K562 (cell line): ENCODE measurements at regions not wholly inside any gene's neighbourhood (a gene's known extent, or its start where the extent isn't known, plus 50 kb on each side); places are given as distances from the start of the nearest gene placed in this dataset.

Source experiments
- ATAC-seq: fragments of 200-7000 bp; cut with Tn5 transposase; 3 replicates; pipeline ENCODE4 v1.9.1; 2020; ENCODE audit warnings: moderate library complexity
- BruUV-seq: library from RNA; stranded (reverse); fragments of 400-500 nt; replicated peaks from 2 replicates; lab custom pipeline; 2021; lab: Mats Ljungman, UMichigan
- CTCF ChIA-PET: fragments of 300-600 bp; formaldehyde crosslinking; extraction: SDS; loops from one replicate; lab custom pipeline; 2021; ENCODE audit warnings: low intra/inter-chr PET ratio; lab: Yijun Ruan, JAX
- POLR2A ChIA-PET: fragments of 300-600, 350-650 bp; sonication (Branson Sonifier 250); formaldehyde crosslinking; extraction: SDS; loops from one replicate; lab custom pipeline; 2021; ENCODE audit warnings: antibody characterized with exemption, inconsistent platforms; lab: Yijun Ruan, JAX
- DNase-seq, 4 experiments: peaks; one replicate each; pipeline versions ENCODE4 v3.0.0 to v3.0.0-alpha.2; 2011 to 2018; ENCODE audit warnings: low spot score in 3 of 4, mixed read lengths in 3 of 4; ENCODE audit errors: extremely low read depth in 1 of 4
- FAIRE-seq: peaks from 2 replicates; lab custom pipeline; 2011; peaks lifted over from hg19 to GRCh38; lab: Jason Lieb, UNC
- H2AFZ ChIP-seq: 2 replicates; pipeline ENCODE4 v1.6.0; 2011; ENCODE audit warnings: low read depth, low read length, control low read depth, inconsistent platforms
- H3K27ac ChIP-seq: fragments of 200-600 bp; 3 replicates; pipeline ENCODE4 v1.8.0; 2011; ENCODE audit warnings: low read depth, mild to moderate bottlenecking, control low read depth, inconsistent platforms, low read length, moderate library complexity, mixed read lengths; ENCODE audit errors: extremely low read depth
- H3K27me3 ChIP-seq, 2 experiments: fragments of 300-600 bp in 1 of 2; 2 replicates in 1 of 2; 3 replicates in 1 of 2; pipeline versions ENCODE4 v1.6.0 to v1.8.0; 2011; ENCODE audit warnings: inconsistent platforms in 2 of 2, low read length in 2 of 2, mild to moderate bottlenecking in 1 of 2, mixed read lengths in 1 of 2, moderate library complexity in 1 of 2; ENCODE audit not compliant: control insufficient read depth in 2 of 2, insufficient read depth in 2 of 2
- H3K36me3 ChIP-seq: fragments of 300-600 bp; 3 replicates; pipeline ENCODE4 v1.8.0; 2011; ENCODE audit warnings: mild to moderate bottlenecking, low read length, inconsistent platforms; ENCODE audit not compliant: control insufficient read depth, insufficient read depth
- H3K4me1 ChIP-seq, 2 experiments: fragments of 200-600 bp in 1 of 2; replicated peaks in 1 of 2; 2 replicates in 1 of 2; 3 replicates in 1 of 2; pipeline versions ENCODE4 v1.5.1 to v1.8.0; 2011; ENCODE audit warnings: inconsistent platforms in 2 of 2, low read length in 2 of 2, mild to moderate bottlenecking in 1 of 2, mixed read lengths in 1 of 2, moderate library complexity in 1 of 2; ENCODE audit not compliant: control insufficient read depth in 2 of 2, insufficient read depth in 2 of 2
- H3K4me2 ChIP-seq: 2 replicates; pipeline ENCODE4 v1.6.1; 2011; ENCODE audit warnings: low read length, control low read depth, inconsistent platforms, mixed read lengths; ENCODE audit not compliant: insufficient read depth
- H3K4me3 ChIP-seq: fragments of 200-600 bp; sonication (generic), shearing (Covaris generic); 2 replicates; pipeline ENCODE4 v1.5.1; 2016; ENCODE audit warnings: control low read depth, inconsistent platforms
- H3K79me2 ChIP-seq: fragments of 200-600 bp; 3 replicates; pipeline ENCODE4 v1.8.0; 2011; ENCODE audit warnings: low read length, inconsistent platforms; ENCODE audit not compliant: control insufficient read depth, insufficient read depth
- H3K9ac ChIP-seq, 2 experiments: 2 replicates each; pipeline versions ENCODE4 v1.6.0 to v1.6.1; 2011; ENCODE audit warnings: low read depth in 2 of 2, low read length in 2 of 2, control low read depth in 1 of 2, inconsistent platforms in 1 of 2, mild to moderate bottlenecking in 1 of 2, mixed read lengths in 1 of 2; ENCODE audit not compliant: insufficient read depth in 1 of 2
- H3K9me1 ChIP-seq: one replicate; pipeline ENCODE4 v1.6.0; 2011; ENCODE audit warnings: inconsistent platforms, mild to moderate bottlenecking, low read length, moderate library complexity; ENCODE audit not compliant: control insufficient read depth, insufficient read depth
- H3K9me3 ChIP-seq: replicated peaks from 2 replicates; pipeline ENCODE4 v1.5.1; 2011; ENCODE audit warnings: low read depth, low read length, inconsistent platforms; ENCODE audit not compliant: control insufficient read depth, insufficient read depth
- H4K20me1 ChIP-seq: replicated peaks from 2 replicates; pipeline ENCODE4 v1.6.1; 2011; ENCODE audit warnings: low read length, inconsistent platforms, mixed read lengths; ENCODE audit not compliant: control insufficient read depth, insufficient read depth
- ATF4 ChIP-seq: fragments of 450-650 bp; formaldehyde crosslinking; IDR thresholded peaks from 2 replicates; pipeline ENCODE4 v1.4.0; 2022; ENCODE audit warnings: mild to moderate bottlenecking, moderate library complexity
- BCOR ChIP-seq: fragments of 450-650 bp; IDR thresholded peaks from 2 replicates; pipeline ENCODE4 v1.6.1; 2016
- FOXA1 ChIP-seq: fragments of 450-650 bp; IDR thresholded peaks from 2 replicates; pipeline ENCODE4 v1.6.1; 2016; ENCODE audit warnings: mild to moderate bottlenecking, borderline replicate concordance
- HIVEP1 ChIP-seq: fragments of 250-450 bp; sonication (Bioruptor Pico); IDR thresholded peaks from 2 replicates; pipeline ENCODE4 v1.4.0; 2020; ENCODE audit warnings: mild to moderate bottlenecking
- WHSC1 ChIP-seq: IDR thresholded peaks from one replicate; pipeline ENCODE4 v1.6.1; 2012; ENCODE audit warnings: low read length, control low read depth, inconsistent platforms
- YY1 ChIP-seq, 3 experiments: IDR thresholded peaks; 2 replicates each; pipeline ENCODE4 v1.6.1; 2011; ENCODE audit warnings: low read length in 2 of 3, mild to moderate bottlenecking in 2 of 3, moderate library complexity in 2 of 3, borderline replicate concordance in 1 of 3, control low read depth in 1 of 3, low read depth in 1 of 3; ENCODE audit not compliant: insufficient read depth in 3 of 3, insufficient replicate concordance in 2 of 3, control insufficient read depth in 1 of 3, insufficient read length in 1 of 3; ENCODE audit errors: extremely low read depth in 1 of 3
- ZNF511 ChIP-seq: sonication (generic); formaldehyde crosslinking; IDR thresholded peaks from 2 replicates; pipeline ENCODE4 v1.8.0; 2022; ENCODE audit warnings: mild to moderate bottlenecking, missing genetic modification reagents
- WGBS: fragments of 100-300 bp; shearing (Covaris generic); methylation state at CpG from one replicate; pipeline ENCODE4 v1.1.6; 2016; ENCODE audit warnings: low coverage, mixed read lengths; ENCODE audit not compliant: insufficient coverage; ENCODE audit errors: missing lambda C conversion rate; 5-methylcytosine and 5-hydroxymethylcytosine counted together
- in situ Hi-C: fragments of 300-500 bp; cut with MboI; formaldehyde crosslinking; loops from 4 replicates; pipeline ENCODE4 v1.15.0; 2018; ENCODE audit warnings: inconsistent platforms, mixed read lengths
- intact Hi-C: fragments of 100-400 bp; cut with micrococcal nuclease; formaldehyde crosslinking; loops from 2 replicates; pipeline ENCODE4 v1.14.2; 2022
- TF ChIP-seq, protein P1 (sequence below): sonication (generic); IDR thresholded peaks from 2 replicates; pipeline ENCODE4 v1.6.1; 2016
- TF ChIP-seq, protein P2 (sequence below): fragments of 450-650 bp; conservative IDR thresholded peaks from 2 replicates; pipeline ENCODE4 v1.6.1; 2016; ENCODE audit warnings: missing genetic modification characterization, low read depth, mild to moderate bottlenecking, missing compliant biosample characterization, moderate library complexity
- TF ChIP-seq, protein P3 (sequence below): sonication (generic); formaldehyde crosslinking; IDR thresholded peaks from 2 replicates; pipeline ENCODE4 v1.8.0; 2023; ENCODE audit warnings: mild to moderate bottlenecking, missing genetic modification reagents

- Histone ChIP-seq H4K20me1 (peaks cover 5% of the 10 kb centered on the region; the same call in 1 of the 2 replicates), H3K27me3 (peaks cover 27 to 61% of the 10 kb centered on the region in 2 experiments; a peak in 4 of 5 replicates), H3K9me1 (no peaks in the 10 kb centered on the region), H3K36me3 (no peaks in the 10 kb centered on the region), H2AFZ (no peak overlapping the region), H3K4me3 (no peak overlapping the region), H3K79me2 (no peaks in the 10 kb centered on the region), H3K9ac (no peak overlapping the region), H3K4me1 (no peaks in the 10 kb centered on the region; a peak in 1 of 5 replicates), H3K4me2 (no peak overlapping the region), H3K27ac (no peak overlapping the region), H3K9me3 (no peaks in the 10 kb centered on the region)
- TF ChIP-seq WHSC1 (no peak), ZNF511 (no peak), BCOR (no peak), YY1 (IDR thresholded peaks at IDR 0.05; ENCODE audit: borderline replicate concordance in 1 of 3, control insufficient read depth in 1 of 3, extremely low read depth in 1 of 3, insufficient read depth in 3 of 3, insufficient read length in 1 of 3, insufficient replicate concordance in 2 of 3, low read depth in 1 of 3, low read length in 2 of 3) (no peak), HIVEP1 (CRISPR knock-in tag) (no peak), FOXA1 (no peak), ATF4 (CRISPR knock-in tag) (no peak)
- TF ChIP-seq, protein P1, sequence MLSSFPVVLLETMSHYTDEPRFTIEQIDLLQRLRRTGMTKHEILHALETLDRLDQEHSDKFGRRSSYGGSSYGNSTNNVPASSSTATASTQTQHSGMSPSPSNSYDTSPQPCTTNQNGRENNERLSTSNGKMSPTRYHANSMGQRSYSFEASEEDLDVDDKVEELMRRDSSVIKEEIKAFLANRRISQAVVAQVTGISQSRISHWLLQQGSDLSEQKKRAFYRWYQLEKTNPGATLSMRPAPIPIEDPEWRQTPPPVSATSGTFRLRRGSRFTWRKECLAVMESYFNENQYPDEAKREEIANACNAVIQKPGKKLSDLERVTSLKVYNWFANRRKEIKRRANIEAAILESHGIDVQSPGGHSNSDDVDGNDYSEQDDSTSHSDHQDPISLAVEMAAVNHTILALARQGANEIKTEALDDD, result no peak
- TF ChIP-seq, protein P2, sequence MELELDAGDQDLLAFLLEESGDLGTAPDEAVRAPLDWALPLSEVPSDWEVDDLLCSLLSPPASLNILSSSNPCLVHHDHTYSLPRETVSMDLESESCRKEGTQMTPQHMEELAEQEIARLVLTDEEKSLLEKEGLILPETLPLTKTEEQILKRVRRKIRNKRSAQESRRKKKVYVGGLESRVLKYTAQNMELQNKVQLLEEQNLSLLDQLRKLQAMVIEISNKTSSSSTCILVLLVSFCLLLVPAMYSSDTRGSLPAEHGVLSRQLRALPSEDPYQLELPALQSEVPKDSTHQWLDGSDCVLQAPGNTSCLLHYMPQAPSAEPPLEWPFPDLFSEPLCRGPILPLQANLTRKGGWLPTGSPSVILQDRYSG, result no peak
- TF ChIP-seq, protein P3, sequence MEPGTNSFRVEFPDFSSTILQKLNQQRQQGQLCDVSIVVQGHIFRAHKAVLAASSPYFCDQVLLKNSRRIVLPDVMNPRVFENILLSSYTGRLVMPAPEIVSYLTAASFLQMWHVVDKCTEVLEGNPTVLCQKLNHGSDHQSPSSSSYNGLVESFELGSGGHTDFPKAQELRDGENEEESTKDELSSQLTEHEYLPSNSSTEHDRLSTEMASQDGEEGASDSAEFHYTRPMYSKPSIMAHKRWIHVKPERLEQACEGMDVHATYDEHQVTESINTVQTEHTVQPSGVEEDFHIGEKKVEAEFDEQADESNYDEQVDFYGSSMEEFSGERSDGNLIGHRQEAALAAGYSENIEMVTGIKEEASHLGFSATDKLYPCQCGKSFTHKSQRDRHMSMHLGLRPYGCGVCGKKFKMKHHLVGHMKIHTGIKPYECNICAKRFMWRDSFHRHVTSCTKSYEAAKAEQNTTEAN (CRISPR knock-in tag), result no peak
- ATAC-seq (no peak), FAIRE-seq (no peak), DNase-seq (no peak)
- intact Hi-C loops (no loop called here), in situ Hi-C loops (no loop called here)
- ChIA-PET POLR2A (interaction anchor here (0.6 kb wide), 2 partner anchors 36 to 476 kb away, joined by 3 to 4 read pairs; no protein-coding TSS in a partner anchor), CTCF (no interaction called here)
- BruUV-seq, result no TSS peak
- 1% methylated on average over 18 of the region's 19 CpGs for WGBS
Observed at GRCh38 chr15:62962101-62962995, 80.2 kb upstream of the TPM1 start.
